Lower leg skin (tissue), 4 donors: ENCODE measurements at regions not wholly inside any gene's neighbourhood (a gene's known extent, or its start where the extent isn't known, plus 50 kb on each side); places are given as distances from the start of the nearest gene placed in this dataset.

Experiments
- DNase-seq, 2 donors: peaks; one replicate each; pipeline ENCODE4 v3.0.0-alpha.2; 2019; ENCODE audit warnings: low spot score in 2 of 2
- H3K4me3 ChIP-seq: fragments of 200-600 bp; sonication (generic); 2 replicates; pipeline ENCODE4 v1.5.1; 2017; ENCODE audit warnings: mild to moderate bottlenecking, low read depth; ENCODE audit not compliant: poor library complexity, severe bottlenecking
- CTCF ChIP-seq, 3 donors: fragments of 450-650 bp; IDR thresholded peaks; one replicate each; pipeline ENCODE4 v1.5.1; 2016; ENCODE audit warnings: antibody characterized with exemption in 3 of 3, mild to moderate bottlenecking in 3 of 3, moderate library complexity in 2 of 3
- POLR2A ChIP-seq, 2 donors: fragments of 450-650 bp; IDR thresholded peaks; one replicate each; pipeline ENCODE4 v1.6.1; 2016 to 2017; ENCODE audit warnings: antibody characterized with exemption in 2 of 2, mild to moderate bottlenecking in 1 of 2, moderate library complexity in 1 of 2
- WGBS, 2 donors: methylation state at CpG; one replicate each; pipeline ENCODE4 v1.1.5; 2018; 5-methylcytosine and 5-hydroxymethylcytosine counted together
- intact Hi-C: fragments of 100-400 bp; cut with DNase I; formaldehyde crosslinking; loops from one replicate; pipeline ENCODE4 v1.15.0; 2023; ENCODE audit warnings: low total_unique reads

GRCh38 chr3:194256040-194256945, 94.8 kb downstream of the CPN2 start:
- no peak overlapping the region for H3K4me3 ChIP-seq
- DNase-seq, result peak in 1 of 2 donors; percentile 58
- no peak for TF ChIP-seq POLR2A (IDR thresholded peaks at IDR 0.05)
- no peak for TF ChIP-seq CTCF (IDR thresholded peaks at IDR 0.05)
- 90 to 93% methylated on average over 12 of the region's 12 CpGs for WGBS, 2 donors
- intact Hi-C loops, result no loop called here

- 90 to 94% methylated on average over 8 of the region's 8 CpGs for WGBS, 2 donors
- peak in 1 of 2 donors; percentile 54 for DNase-seq
- intact Hi-C loops, result no loop called here
- TF ChIP-seq CTCF (IDR thresholded peaks at IDR 0.05), result no peak
- TF ChIP-seq POLR2A (IDR thresholded peaks at IDR 0.05), result no peak
- H3K4me3 ChIP-seq, result no peak overlapping the region
These were observed 93.9 kb downstream of the CPN2 start for GRCh38 chr3:194257151-194257621.

DNA sequence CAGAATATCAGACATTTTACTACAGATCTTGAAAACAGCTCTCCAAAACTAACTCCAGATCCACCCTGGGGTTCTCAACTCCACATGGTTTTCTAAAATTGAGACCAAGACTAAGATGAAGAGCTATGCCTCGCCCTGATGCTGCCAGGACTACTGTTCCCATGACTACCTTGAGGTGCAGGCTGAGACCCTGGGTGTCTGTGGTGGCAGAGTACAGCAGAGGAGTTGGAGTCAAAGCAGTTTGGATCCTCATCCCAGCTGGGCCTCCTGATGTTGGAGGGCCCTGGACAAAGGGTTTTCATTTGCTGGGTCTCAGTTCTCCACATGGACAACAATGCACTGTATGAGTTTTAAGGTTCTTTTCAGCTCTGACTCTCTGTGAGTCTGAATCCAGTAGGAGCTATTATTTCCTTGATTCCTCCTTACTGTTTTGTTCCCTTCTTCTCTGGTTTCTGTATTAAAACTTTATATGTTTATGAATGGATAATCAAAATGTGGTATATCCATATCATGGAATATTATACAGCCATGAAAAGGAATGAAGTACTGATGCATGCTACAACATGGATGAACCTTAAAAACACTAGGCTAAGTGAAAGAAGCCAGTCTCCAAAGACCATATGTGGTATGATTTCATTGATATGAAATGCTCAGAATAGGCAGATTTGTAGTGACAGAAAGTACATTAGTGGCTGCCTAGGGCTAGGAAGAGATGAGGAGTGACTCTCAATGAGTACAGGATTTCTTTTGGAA, 93.0 kb downstream of the CPN2 start:
- intact Hi-C loops, result no loop called here
- TF ChIP-seq CTCF (IDR thresholded peaks at IDR 0.05), result no peak
- no peak for TF ChIP-seq POLR2A (IDR thresholded peaks at IDR 0.05)
- WGBS, 2 donors, result 82 to 94% methylated on average over 1 of the region's 1 CpG
- H3K4me3 ChIP-seq, result no peak overlapping the region
- DNase-seq, result peak in 1 of 2 donors; percentile 53

DNA sequence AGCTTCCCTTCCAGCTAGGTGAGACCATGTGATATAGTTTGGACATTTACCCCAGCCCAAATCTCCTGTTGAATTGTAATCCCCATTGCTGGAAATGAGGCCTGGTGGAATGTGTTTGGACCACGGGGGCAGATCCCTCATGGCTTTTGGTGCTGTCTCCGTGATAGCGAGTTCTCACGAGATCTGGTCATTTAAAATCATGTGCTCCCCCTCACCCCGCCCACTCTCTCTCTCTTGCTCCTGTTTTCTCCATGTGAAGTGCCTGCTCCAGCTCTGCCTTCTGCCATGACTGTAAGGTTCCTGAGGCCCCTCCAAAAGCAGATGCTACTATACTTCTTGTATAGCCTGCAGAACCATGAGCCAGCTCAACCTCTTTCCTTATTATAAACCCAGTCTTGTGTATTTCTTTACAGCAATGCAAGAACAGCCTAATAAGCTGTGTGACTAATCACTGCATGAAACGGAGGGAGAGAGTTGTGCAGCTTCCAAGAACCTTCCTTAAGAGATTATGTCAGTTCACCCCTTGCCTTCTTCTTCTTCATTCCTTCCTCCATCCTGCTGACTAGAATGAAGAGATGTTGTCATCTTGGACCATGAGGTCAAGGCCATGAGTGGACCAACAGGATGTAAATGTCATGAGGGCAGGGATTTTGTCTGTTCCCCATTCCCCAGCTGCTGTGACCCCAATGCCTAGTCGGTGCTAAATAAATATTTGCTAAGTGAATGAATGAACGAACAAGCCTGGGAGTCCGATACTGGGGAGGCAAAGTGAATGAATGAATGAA, 91.0 kb downstream of the CPN2 start:
- WGBS, 2 donors, result 80 to 85% methylated on average over 9 of the region's 9 CpGs
- TF ChIP-seq CTCF (IDR thresholded peaks at IDR 0.05) (no peak), POLR2A (IDR thresholded peaks at IDR 0.05) (no peak)
- peak in 1 of 2 donors; percentile 67 for DNase-seq
- intact Hi-C loops, result no loop called here
- H3K4me3 ChIP-seq, result no peak overlapping the region

- no peak overlapping the region for H3K4me3 ChIP-seq
- WGBS, 2 donors, result 89 to 98% methylated on average over 6 of the region's 6 CpGs
- TF ChIP-seq CTCF (IDR thresholded peaks at IDR 0.05) (no peak), POLR2A (IDR thresholded peaks at IDR 0.05) (no peak)
- intact Hi-C loops, result no loop called here
- peak in 1 of 2 donors; percentile 45 for DNase-seq
These were observed 89.5 kb downstream of the CPN2 start for GRCh38 chr3:194261581-194262063.
